Esophagus mucosa (tissue), 1 donor: ENCODE measurements at regions not wholly inside any gene's neighbourhood (a gene's known extent, or its start where the extent isn't known, plus 50 kb on each side); places are given as distances from the start of the nearest gene placed in this dataset.
"Not testable (repeated sequence)": the region's sequence is repeated elsewhere in the genome, so short reads cannot be mapped to it uniquely, and the experiment has no call there.

ENCODE experiments used
- ATAC-seq: fragments of 200-7000 bp; cut with Tn5 transposase; one replicate; pipeline ENCODE4 v1.9.1; 2020
- donor health status: DM: yes; HTN: yes; CAD: no.

DNA sequence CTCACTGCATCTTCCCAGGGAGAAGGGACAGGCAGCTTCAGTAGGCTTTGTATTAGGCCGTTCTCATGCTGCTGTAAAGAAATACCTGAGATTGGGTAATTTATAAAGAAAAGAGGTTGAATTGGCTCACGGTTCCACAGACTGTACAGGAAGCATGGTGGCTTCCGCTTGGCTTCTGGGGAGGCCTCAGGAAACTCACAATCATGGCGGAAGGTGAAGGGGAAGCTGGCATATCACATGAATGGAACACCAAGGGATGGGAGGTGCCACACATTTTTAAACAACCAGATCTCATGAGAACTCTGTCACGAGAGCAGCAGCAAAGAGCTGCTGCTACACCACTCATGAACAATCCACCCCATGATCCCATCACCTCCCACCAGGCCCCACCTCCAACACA lies 182.2 kb upstream of the SFSWAP start:
- no peak for ATAC-seq

- ATAC-seq, result no peak
Measured at GRCh38 chr12:131529196-131530040, 181.5 kb upstream of the SFSWAP start.

DNA sequence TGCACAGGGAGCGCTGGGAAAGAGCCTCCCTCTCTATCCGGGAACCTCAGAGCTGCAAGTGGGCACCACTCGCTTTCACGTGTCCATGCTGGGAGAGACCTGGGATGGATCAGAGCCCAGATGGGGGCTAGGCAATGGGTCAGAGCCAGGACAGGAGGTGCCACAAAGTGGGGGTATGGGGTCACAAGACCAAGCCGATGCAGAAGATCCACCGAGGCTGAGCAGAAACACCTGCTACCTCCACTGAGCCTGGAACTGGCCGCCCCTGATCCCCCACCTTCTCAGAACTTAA lies 180.9 kb upstream of the SFSWAP start:
- ATAC-seq, result no peak

DNA sequence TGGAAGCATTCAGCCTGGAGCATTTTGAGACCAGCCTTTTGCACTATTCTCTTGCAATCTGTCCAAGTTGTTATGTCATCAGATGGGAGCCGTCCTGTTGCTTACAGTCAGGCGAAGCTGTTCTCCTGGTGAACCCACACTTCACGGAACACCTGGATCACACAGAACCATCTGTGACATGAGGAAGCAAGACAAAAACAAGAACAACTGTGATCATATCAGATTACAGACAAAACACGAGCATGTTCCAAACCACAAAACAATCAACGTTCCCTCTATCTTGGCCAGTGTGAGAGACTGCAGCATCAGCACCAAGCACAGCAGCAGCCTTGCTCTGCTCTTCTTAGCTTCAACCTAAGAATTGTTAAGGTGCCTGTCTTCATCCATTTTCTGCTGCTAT lies 180.5 kb upstream of the SFSWAP start:
- no peak for ATAC-seq

- ATAC-seq, result no peak
Measured at GRCh38 chr12:131533139-131533538, 177.8 kb upstream of the SFSWAP start.

DNA sequence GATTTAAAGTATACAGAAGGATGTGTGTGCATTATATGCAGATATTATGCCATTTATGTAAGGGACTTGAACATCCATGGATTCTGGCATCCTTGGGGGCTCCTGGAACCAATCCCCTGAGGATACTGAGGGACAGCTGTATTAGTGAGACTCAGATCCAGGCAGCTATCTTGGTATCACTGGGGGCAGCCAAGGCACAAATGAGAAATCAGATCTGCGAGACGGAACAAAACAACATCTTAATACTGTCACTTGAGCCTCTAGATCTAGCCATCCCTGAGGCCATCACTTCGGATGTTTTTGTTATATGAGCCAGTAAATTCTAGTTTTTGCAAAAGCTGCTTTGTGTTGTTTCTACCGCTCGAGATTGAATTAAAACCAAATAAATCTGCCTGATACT lies 175.1 kb upstream of the SFSWAP start:
- no peak for ATAC-seq

- no peak for ATAC-seq
Measured at GRCh38 chr12:131536337-131536736, 174.6 kb upstream of the SFSWAP start.

- no peak for ATAC-seq
Measured at GRCh38 chr12:131536766-131537165, 174.1 kb upstream of the SFSWAP start.

DNA sequence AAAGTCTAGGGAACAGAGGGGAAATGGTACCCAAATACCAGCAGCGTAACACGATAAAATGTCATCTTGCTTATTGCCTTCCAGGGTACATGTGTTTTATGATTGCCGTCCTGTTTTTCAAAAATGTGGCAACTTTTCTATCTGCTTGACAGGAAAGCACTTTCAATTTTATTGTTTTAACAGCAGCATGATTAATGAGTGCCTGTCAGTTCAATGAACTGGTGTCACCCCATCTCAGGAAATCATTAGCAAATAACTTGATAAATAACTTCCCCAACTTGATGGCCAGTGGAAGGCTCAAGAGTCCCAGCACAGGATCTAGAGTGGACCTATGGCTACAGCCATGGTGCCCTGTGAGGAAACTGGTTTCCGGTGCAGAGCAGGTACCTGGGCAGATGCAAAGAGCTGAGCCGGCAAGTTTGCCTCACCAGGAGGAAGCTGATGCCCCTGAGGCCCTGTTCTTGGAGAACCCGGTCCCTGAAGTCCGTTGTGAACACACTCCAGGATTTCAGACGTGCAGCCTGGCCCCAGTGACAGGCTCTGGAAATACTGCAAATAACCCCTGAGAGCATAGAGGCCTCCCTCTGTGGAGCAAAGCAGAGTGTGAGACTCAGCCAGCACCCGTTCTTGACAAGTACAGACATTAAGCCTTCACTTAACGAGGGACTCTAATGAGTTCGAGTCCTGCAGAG lies 173.5 kb upstream of the SFSWAP start:
- no peak for ATAC-seq

DNA sequence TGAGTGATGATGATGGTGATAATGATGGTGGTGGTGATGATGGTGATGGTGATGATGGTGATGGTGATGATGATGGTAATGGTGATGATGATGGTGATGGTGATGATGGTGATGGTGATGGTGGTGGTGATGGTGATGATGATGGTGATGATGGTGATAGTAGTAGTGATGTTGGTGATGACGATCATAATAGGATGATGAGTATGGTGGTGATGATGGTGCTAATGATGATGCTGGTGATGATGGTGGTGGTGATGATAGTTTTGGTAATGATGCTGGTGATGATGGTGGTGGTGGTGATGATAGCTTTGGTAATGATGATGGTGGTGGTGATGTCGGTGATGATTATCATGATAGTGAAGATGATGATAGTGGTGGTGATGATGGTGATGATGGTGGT lies 171.5 kb upstream of the SFSWAP start:
- no peak for ATAC-seq

- ATAC-seq, result no peak
Measured at GRCh38 chr12:131540138-131540623, 170.7 kb upstream of the SFSWAP start.

- ATAC-seq, result not testable (repeated sequence)
Measured at GRCh38 chr12:131541512-131541911, 169.4 kb upstream of the SFSWAP start.

- ATAC-seq, result no peak
Measured at GRCh38 chr12:131542351-131542750, 168.5 kb upstream of the SFSWAP start.

GRCh38 chr12:131543040-131543439 lies 167.8 kb upstream of the SFSWAP start:
- no peak for ATAC-seq

DNA sequence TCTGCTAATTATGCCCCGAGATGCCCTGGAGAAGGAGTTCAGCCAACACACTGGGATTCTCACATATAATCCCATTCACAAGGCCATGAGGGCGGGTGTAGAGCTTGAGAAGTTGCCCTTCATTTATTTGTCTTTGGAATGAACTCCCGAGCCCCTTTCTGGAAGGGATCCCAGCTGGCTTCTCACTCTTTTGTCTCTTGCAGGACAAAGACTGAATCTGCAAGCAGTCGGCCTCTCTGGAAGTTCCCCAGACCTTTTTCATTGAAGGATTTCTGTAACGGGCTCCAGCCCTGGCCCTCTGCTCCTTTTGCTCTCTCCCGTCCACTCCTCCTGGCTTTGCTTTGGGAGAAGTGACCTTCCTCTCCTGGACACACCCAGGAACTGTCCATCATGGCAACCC lies 163.3 kb upstream of the SFSWAP start:
- ATAC-seq, result no peak

DNA sequence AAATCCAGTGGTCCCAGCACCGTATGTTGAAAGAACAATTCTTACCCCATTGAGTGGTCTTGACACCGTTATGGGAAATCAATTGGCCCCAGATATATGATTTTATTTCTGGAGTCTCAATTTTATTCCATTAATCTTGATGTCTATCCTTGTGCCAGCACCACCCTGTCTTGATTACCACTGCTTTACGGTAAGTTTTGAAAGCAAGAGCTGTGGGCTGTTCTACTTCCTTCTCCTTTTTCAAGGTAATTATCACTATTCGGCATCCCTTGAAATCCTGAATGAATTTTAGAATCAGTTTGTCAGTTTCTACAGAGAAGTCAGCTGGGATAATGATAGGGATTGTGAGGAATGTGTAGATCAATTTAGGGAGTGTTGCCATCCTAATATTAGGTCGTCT lies 160.8 kb upstream of the SFSWAP start:
- no peak for ATAC-seq

GRCh38 chr12:131551675-131552491 lies 159.0 kb upstream of the SFSWAP start:
- ATAC-seq, result no peak

DNA sequence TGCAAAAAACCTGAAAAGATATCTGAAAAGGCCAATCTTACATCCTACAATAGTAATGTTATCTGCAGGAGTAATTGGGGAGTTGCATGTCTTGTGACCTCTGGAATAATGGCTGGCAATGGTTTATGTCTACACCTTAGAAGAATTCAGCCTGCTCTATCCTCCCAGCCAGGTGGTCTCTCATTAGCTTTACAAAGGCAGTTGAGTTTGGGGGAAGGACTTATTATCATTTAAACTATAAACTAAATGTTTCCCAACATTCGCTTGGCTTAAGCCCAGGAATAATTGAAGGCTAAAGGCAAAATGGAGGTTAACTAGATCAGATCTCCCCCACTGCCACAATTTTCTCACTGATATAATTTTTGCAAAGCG lies 158.4 kb upstream of the SFSWAP start:
- ATAC-seq, result no peak

DNA sequence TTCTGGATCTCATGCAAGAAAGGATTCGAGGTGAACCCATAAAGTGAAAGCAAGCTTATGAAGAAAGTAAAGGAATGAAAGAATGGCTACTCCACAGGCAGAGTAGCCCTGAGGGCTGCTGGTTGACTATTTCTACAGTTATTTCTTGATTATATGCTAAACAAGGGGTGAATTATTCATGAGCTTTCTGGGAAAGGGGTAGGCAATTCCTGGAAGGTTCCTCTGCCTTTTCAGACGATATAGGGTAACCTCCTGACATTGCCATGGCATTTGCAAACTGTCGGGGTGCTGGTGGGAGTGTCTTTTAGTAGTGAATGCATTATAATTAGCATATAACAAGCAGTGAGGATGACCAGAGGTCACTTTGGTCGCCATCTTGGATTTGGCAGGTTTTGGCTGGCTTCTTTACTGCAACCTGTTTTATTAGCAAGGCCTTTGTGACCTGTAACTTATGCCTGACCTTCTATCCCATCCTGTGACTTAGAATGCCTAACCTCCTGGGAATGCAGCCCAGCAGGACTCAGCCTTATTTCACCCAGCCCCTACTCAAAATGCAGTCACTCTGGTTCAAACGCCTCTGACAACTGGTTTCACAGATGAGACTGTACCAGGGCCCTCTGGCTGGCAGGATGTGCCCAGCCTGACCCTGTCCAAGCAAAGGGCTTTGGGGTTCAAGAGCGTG lies 157.7 kb upstream of the SFSWAP start:
- no peak for ATAC-seq

GRCh38 chr12:131555197-131555846 lies 155.6 kb upstream of the SFSWAP start:
- ATAC-seq, result peak; percentile 93

GRCh38 chr12:131555866-131556265 lies 155.0 kb upstream of the SFSWAP start:
- ATAC-seq, result no peak

- ATAC-seq, result no peak
Measured at GRCh38 chr12:131557078-131557709, 153.7 kb upstream of the SFSWAP start.
